HG03045 (cell line): ENCODE measurements at regions not wholly inside any gene's neighbourhood (a gene's known extent, or its start where the extent isn't known, plus 50 kb on each side); places are given as distances from the start of the nearest gene placed in this dataset.

Source experiments
- ATAC-seq: cut with Tn5 transposase; IDR thresholded peaks from one replicate; pipeline ENCODE4 v1.9.1; 2021; ENCODE audit warnings: mild to moderate bottlenecking, moderate library complexity; ENCODE audit not compliant: unreplicated experiment

- ATAC-seq, result no peak
Measured at GRCh38 chr20:24773751-24774201, 175.3 kb upstream of the CST7 start.

GRCh38 chr20:24775966-24776365, 173.1 kb upstream of the CST7 start:
- no peak for ATAC-seq

GRCh38 chr20:24776755-24777271, 172.3 kb upstream of the CST7 start:
- ATAC-seq, result no peak

GRCh38 chr20:24777746-24778145, 171.3 kb upstream of the CST7 start:
- ATAC-seq, result no peak

GRCh38 chr20:24778585-24779031, 170.5 kb upstream of the CST7 start:
- no peak for ATAC-seq

GRCh38 chr20:24779131-24779530, 169.9 kb upstream of the CST7 start:
- no peak for ATAC-seq

GRCh38 chr20:24779946-24780345, 169.1 kb upstream of the CST7 start:
- no peak for ATAC-seq

GRCh38 chr20:24780674-24781417, 168.2 kb upstream of the CST7 start:
- ATAC-seq, result no peak

GRCh38 chr20:24781418-24781980, 167.6 kb upstream of the CST7 start:
- ATAC-seq, result no peak

GRCh38 chr20:24782301-24782700, 166.8 kb upstream of the CST7 start:
- ATAC-seq, result no peak

- ATAC-seq, result no peak
Measured at GRCh38 chr20:24782801-24783630, 166.1 kb upstream of the CST7 start.

GRCh38 chr20:24783631-24784492, 165.2 kb upstream of the CST7 start:
- ATAC-seq, result no peak

GRCh38 chr20:24784607-24785006, 164.5 kb upstream of the CST7 start:
- ATAC-seq, result no peak

- no peak for ATAC-seq
Measured at GRCh38 chr20:24785141-24786110, 163.6 kb upstream of the CST7 start.

- ATAC-seq, result no peak
Measured at GRCh38 chr20:24786111-24786495, 163.0 kb upstream of the CST7 start.

GRCh38 chr20:24786646-24787045, 162.4 kb upstream of the CST7 start:
- no peak for ATAC-seq

GRCh38 chr20:24787071-24787470, 162.0 kb upstream of the CST7 start:
- no peak for ATAC-seq

- no peak for ATAC-seq
Measured at GRCh38 chr20:24787621-24788020, 161.4 kb upstream of the CST7 start.

GRCh38 chr20:24789877-24790276, 159.2 kb upstream of the CST7 start:
- ATAC-seq, result no peak
